Medulla oblongata (tissue), 1 donor: ENCODE measurements at regions not wholly inside any gene's neighbourhood (a gene's known extent, or its start where the extent isn't known, plus 50 kb on each side); places are given as distances from the start of the nearest gene placed in this dataset.
A peak's percentile ranks its signal among the peaks of the same experiment; 100 is the strongest.
"Not testable (repeated sequence)": the region's sequence is repeated elsewhere in the genome, so short reads cannot be mapped to it uniquely, and the experiment has no call there.

Experiments used
- DNase-seq: peaks from one replicate; pipeline ENCODE4 v3.0.0-alpha.2; 2015; ENCODE audit errors: extremely low spot score

GRCh38 chr3:194064380-194065332, 71.3 kb upstream of the HES1 start:
- no peak for DNase-seq

GRCh38 chr3:194067327-194067726, 68.6 kb upstream of the HES1 start:
- DNase-seq: not testable (repeated sequence)

GRCh38 chr3:194067949-194068362, 68.0 kb upstream of the HES1 start:
- no peak for DNase-seq

- DNase-seq: no peak
Observed at GRCh38 chr3:194069421-194070219, 66.3 kb upstream of the HES1 start.

GRCh38 chr3:194070220-194070633, 65.7 kb upstream of the HES1 start:
- DNase-seq: no peak

GRCh38 chr3:194070634-194071409, 65.1 kb upstream of the HES1 start:
- peak; percentile 66 for DNase-seq

GRCh38 chr3:194072097-194072428, 63.9 kb upstream of the HES1 start:
- DNase-seq: no peak

- no peak for DNase-seq
Observed at GRCh38 chr3:194072691-194073279, 63.2 kb upstream of the HES1 start.

GRCh38 chr3:194073926-194074325, 62.0 kb upstream of the HES1 start:
- DNase-seq: no peak

- DNase-seq: no peak
Observed at GRCh38 chr3:194075088-194075615, 60.8 kb upstream of the HES1 start.

GRCh38 chr3:194075802-194076460, 60.0 kb upstream of the HES1 start:
- no peak for DNase-seq

GRCh38 chr3:194076475-194076874, 59.5 kb upstream of the HES1 start:
- DNase-seq: no peak

GRCh38 chr3:194077602-194078001, 58.3 kb upstream of the HES1 start:
- DNase-seq: no peak

GRCh38 chr3:194078045-194078821, 57.7 kb upstream of the HES1 start:
- DNase-seq: no peak

- no peak for DNase-seq
Observed at GRCh38 chr3:194079702-194080172, 56.2 kb upstream of the HES1 start.

GRCh38 chr3:194080436-194080835, 55.5 kb upstream of the HES1 start:
- no peak for DNase-seq

- no peak for DNase-seq
Observed at GRCh38 chr3:194080913-194081800, 54.8 kb upstream of the HES1 start.

GRCh38 chr3:194081826-194082225, 54.1 kb upstream of the HES1 start:
- no peak for DNase-seq
